Karpas-422 (cell line): ENCODE measurements at regions not wholly inside any gene's neighbourhood (a gene's known extent, or its start where the extent isn't known, plus 50 kb on each side); places are given as distances from the start of the nearest gene placed in this dataset.
"Not testable (repeated sequence)": the region's sequence is repeated elsewhere in the genome, so short reads cannot be mapped to it uniquely, and the experiment has no call there.

Source experiments
- DNase-seq: peaks from one replicate; pipeline ENCODE4 v3.0.0-alpha.2; 2015
- H2AFZ ChIP-seq: fragments of 200-600 bp; sonication (generic); 2 replicates; pipeline ENCODE4 v1.6.1; 2014; ENCODE audit warnings: antibody characterized with exemption, low read length, mixed read lengths
- H3K27ac ChIP-seq: fragments of 200-600 bp; sonication (generic); 2 replicates; pipeline ENCODE4 v1.5.1; 2014; ENCODE audit warnings: mild to moderate bottlenecking, low read length, moderate library complexity
- H3K27me3 ChIP-seq: fragments of 200-600 bp; sonication (generic); 2 replicates; pipeline ENCODE4 v1.6.1; 2014; ENCODE audit warnings: low read length, mixed read lengths
- H3K36me3 ChIP-seq: fragments of 200-600 bp; sonication (generic); 2 replicates; pipeline ENCODE4 v1.6.1; 2014; ENCODE audit warnings: low read length, mixed read lengths; ENCODE audit not compliant: insufficient read depth
- H3K4me1 ChIP-seq: fragments of 200-600 bp; sonication (generic); 2 replicates; pipeline ENCODE4 v1.6.1; 2014; ENCODE audit warnings: mild to moderate bottlenecking, low read length, mixed read lengths
- H3K4me2 ChIP-seq: fragments of 200-600 bp; sonication (generic); 2 replicates; pipeline ENCODE4 v1.6.1; 2014; ENCODE audit warnings: low read length, low read depth, mild to moderate bottlenecking; ENCODE audit not compliant: poor library complexity, severe bottlenecking
- H3K4me3 ChIP-seq: fragments of 200-600 bp; sonication (generic); 2 replicates; pipeline ENCODE4 v1.5.1; 2014; ENCODE audit warnings: mild to moderate bottlenecking, antibody characterized with exemption, low read length, mixed read lengths
- H3K79me2 ChIP-seq: fragments of 200-600 bp; sonication (generic); 2 replicates; pipeline ENCODE4 v1.6.1; 2014; ENCODE audit warnings: mild to moderate bottlenecking, low read length, mixed read lengths
- H3K9ac ChIP-seq: fragments of 200-600 bp; sonication (generic); 2 replicates; pipeline ENCODE4 v1.6.0; 2014; ENCODE audit warnings: low read length
- H3K9me2 ChIP-seq: fragments of 200-600 bp; sonication (generic), shearing (Covaris generic); replicated peaks from 2 replicates; pipeline ENCODE4 v1.6.0; 2014; ENCODE audit warnings: mild to moderate bottlenecking, low read length, moderate library complexity; ENCODE audit not compliant: insufficient read depth
- H3K9me3 ChIP-seq: fragments of 300-700, 200-600 bp; sonication (generic); 2 replicates; pipeline ENCODE4 v1.6.1; 2014; ENCODE audit warnings: low read length, mixed read lengths
- H4K20me1 ChIP-seq: fragments of 200-600 bp; sonication (generic); 2 replicates; pipeline ENCODE4 v1.6.1; 2014; ENCODE audit warnings: mild to moderate bottlenecking, antibody characterized with exemption, low read length, low read depth; ENCODE audit not compliant: insufficient read depth

GRCh38 chr3:61416618-61417017 is 144.8 kb upstream of the PTPRG start:
- no peaks in the 10 kb centered on the region for H3K27me3 ChIP-seq
- no peak overlapping the region for H2AFZ ChIP-seq
- peaks cover 3% of the 10 kb centered on the region; the same call in 1 of the 2 replicates for H3K9me3 ChIP-seq
- DNase-seq, result no peak
- no peaks in the 10 kb centered on the region for H3K4me1 ChIP-seq
- H3K27ac ChIP-seq, result no peak overlapping the region
- no peaks in the 10 kb centered on the region for H3K79me2 ChIP-seq
- no peaks in the 10 kb centered on the region for H3K36me3 ChIP-seq
- no peak overlapping the region for H3K4me3 ChIP-seq
- H3K9me2 ChIP-seq, result no peaks in the 10 kb centered on the region
- H4K20me1 ChIP-seq, result no peaks in the 10 kb centered on the region
- H3K9ac ChIP-seq, result no peak overlapping the region
- H3K4me2 ChIP-seq, result no peak overlapping the region

GRCh38 chr3:61417352-61417751 is 144.0 kb upstream of the PTPRG start:
- no peak overlapping the region for H3K4me3 ChIP-seq
- H3K27me3 ChIP-seq, result no peaks in the 10 kb centered on the region
- no peak overlapping the region for H3K27ac ChIP-seq
- no peaks in the 10 kb centered on the region for H3K79me2 ChIP-seq
- no peaks in the 10 kb centered on the region for H4K20me1 ChIP-seq
- H3K36me3 ChIP-seq, result no peaks in the 10 kb centered on the region
- peaks cover 3% of the 10 kb centered on the region; the same call in 1 of the 2 replicates for H3K9me3 ChIP-seq
- no peaks in the 10 kb centered on the region for H3K4me1 ChIP-seq
- no peak for DNase-seq
- no peaks in the 10 kb centered on the region for H3K9me2 ChIP-seq
- H2AFZ ChIP-seq, result no peak overlapping the region
- H3K9ac ChIP-seq, result no peak overlapping the region
- no peak overlapping the region for H3K4me2 ChIP-seq

- Histone ChIP-seq H3K9me3 (peaks cover 7% of the 10 kb centered on the region), H3K9me2 (no peaks in the 10 kb centered on the region), H2AFZ (no peak overlapping the region), H3K9ac (no peak overlapping the region), H3K27me3 (no peaks in the 10 kb centered on the region), H3K4me2 (no peak overlapping the region), H3K27ac (no peak overlapping the region), H3K79me2 (no peaks in the 10 kb centered on the region), H3K36me3 (no peaks in the 10 kb centered on the region), H3K4me1 (no peaks in the 10 kb centered on the region), H4K20me1 (no peaks in the 10 kb centered on the region), H3K4me3 (no peak overlapping the region)
- DNase-seq, result no peak
These were observed 141.1 kb upstream of the PTPRG start for GRCh38 chr3:61420136-61420759.

- H3K9me2 ChIP-seq, result no peaks in the 10 kb centered on the region
- no peak overlapping the region for H3K9ac ChIP-seq
These were observed 138.3 kb upstream of the PTPRG start for GRCh38 chr3:61422945-61423673.

GRCh38 chr3:61425356-61425755 is 136.0 kb upstream of the PTPRG start:
- no peak overlapping the region for H3K4me2 ChIP-seq
- no peak overlapping the region for H2AFZ ChIP-seq
- H3K27ac ChIP-seq, result no peak overlapping the region
- H3K4me3 ChIP-seq, result no peak overlapping the region
- no peaks in the 10 kb centered on the region for H3K79me2 ChIP-seq
- H3K36me3 ChIP-seq, result no peaks in the 10 kb centered on the region
- no peak overlapping the region for H3K9ac ChIP-seq
- no peaks in the 10 kb centered on the region for H3K4me1 ChIP-seq
- H3K9me3 ChIP-seq, result peaks cover 4% of the 10 kb centered on the region
- no peaks in the 10 kb centered on the region for H3K9me2 ChIP-seq
- H3K27me3 ChIP-seq, result no peaks in the 10 kb centered on the region
- no peak for DNase-seq
- no peaks in the 10 kb centered on the region for H4K20me1 ChIP-seq

More at GRCh38 chr3:61422945-61423673, 138.3 kb upstream of the PTPRG start:
- Histone ChIP-seq H3K36me3 (no peaks in the 10 kb centered on the region), H3K27ac (no peak overlapping the region), H3K27me3 (no peaks in the 10 kb centered on the region), H3K79me2 (no peaks in the 10 kb centered on the region), H3K4me3 (no peak overlapping the region), H4K20me1 (no peaks in the 10 kb centered on the region), H3K4me1 (no peaks in the 10 kb centered on the region), H3K9me3 (peaks cover 7% of the 10 kb centered on the region), H3K4me2 (no peak overlapping the region), H2AFZ (no peak overlapping the region)
- DNase-seq, result no peak

GRCh38 chr3:61429106-61429505 is 132.3 kb upstream of the PTPRG start:
- no peak overlapping the region for H3K27ac ChIP-seq
- no peaks in the 10 kb centered on the region for H3K79me2 ChIP-seq
- no peaks in the 10 kb centered on the region for H3K36me3 ChIP-seq
- no peaks in the 10 kb centered on the region for H3K27me3 ChIP-seq
- DNase-seq, result no peak
- H3K9me3 ChIP-seq, result no peaks in the 10 kb centered on the region
- H3K9ac ChIP-seq, result no peak overlapping the region
- H2AFZ ChIP-seq, result no peak overlapping the region
- H3K4me2 ChIP-seq, result no peak overlapping the region
- H3K4me3 ChIP-seq, result no peak overlapping the region
- no peaks in the 10 kb centered on the region for H4K20me1 ChIP-seq
- no peaks in the 10 kb centered on the region for H3K4me1 ChIP-seq
- H3K9me2 ChIP-seq, result no peaks in the 10 kb centered on the region

- not testable (repeated sequence) for H3K9me3 ChIP-seq, H3K4me1 ChIP-seq, H4K20me1 ChIP-seq, H3K9ac ChIP-seq, H3K4me3 ChIP-seq, H2AFZ ChIP-seq, H3K79me2 ChIP-seq, H3K9me2 ChIP-seq, DNase-seq, H3K36me3 ChIP-seq, H3K27me3 ChIP-seq, H3K27ac ChIP-seq, H3K4me2 ChIP-seq
These were observed 126.5 kb upstream of the PTPRG start for GRCh38 chr3:61434901-61435300.

- H2AFZ ChIP-seq, H4K20me1 ChIP-seq, H3K9me3 ChIP-seq, H3K4me1 ChIP-seq, H3K9ac ChIP-seq, H3K4me2 ChIP-seq, H3K27me3 ChIP-seq, H3K36me3 ChIP-seq, DNase-seq, H3K4me3 ChIP-seq, H3K27ac ChIP-seq, H3K79me2 ChIP-seq, H3K9me2 ChIP-seq: not testable (repeated sequence)
These were observed 126.0 kb upstream of the PTPRG start for GRCh38 chr3:61435361-61435760.
